ENCODE measurements at regions not wholly inside any gene's neighbourhood (a gene's known extent, or its start where the extent isn't known, plus 50 kb on each side); places are given as distances from the start of the nearest gene placed in this dataset.

DNA sequence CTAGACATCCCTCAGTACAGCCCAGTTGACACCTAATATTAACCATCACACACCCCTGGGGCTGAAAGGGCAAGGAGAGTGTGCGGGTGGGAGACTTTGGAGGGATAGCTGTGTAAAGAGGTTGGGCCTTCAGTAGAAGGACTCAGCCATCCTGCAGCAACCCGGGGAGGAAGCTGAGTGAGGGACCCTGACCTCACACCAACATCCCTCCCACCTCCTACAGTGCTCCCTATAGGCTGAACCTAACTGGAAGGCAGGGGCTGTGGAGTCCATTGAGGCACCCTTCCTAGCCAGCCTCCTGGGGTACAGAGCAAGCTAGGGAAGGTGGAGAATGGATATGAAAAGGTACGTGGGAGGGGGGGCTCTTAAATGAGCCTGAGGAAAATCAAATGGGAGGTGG lies 276.3 kb downstream of the PTTG2 start:
- Histone ChIP-seq H3K27ac (ENCODE audit: low read depth in 2 of 2, low read length in 2 of 2) (no peak overlapping the region), H3K27me3 (ENCODE audit: control insufficient read depth, insufficient read depth, low read length) (no peaks in the 10 kb centered on the region), H3K9me3 (ENCODE audit: control insufficient read depth in 2 of 3, insufficient read depth in 1 of 3, low read length in 3 of 3) (no peaks in the 10 kb centered on the region), H3K36me3 (ENCODE audit: control insufficient read depth in 2 of 3, insufficient read depth in 3 of 3, low read length in 3 of 3) (no peaks in the 10 kb centered on the region), H3K4me3 (ENCODE audit: low read length in 3 of 3) (no peak overlapping the region), H3K9ac (ENCODE audit: low read length in 3 of 3) (no peak overlapping the region), H3K4me1 (ENCODE audit: control insufficient read depth in 2 of 3, insufficient read depth in 2 of 3, low read depth in 1 of 3, low read length in 3 of 3) (no peaks in the 10 kb centered on the region)
- FAIRE-seq = no peak
- intact Hi-C loops (cut with DNase I) = no loop called here
- no peak for DNase-seq
- TF ChIP-seq, protein P1, sequence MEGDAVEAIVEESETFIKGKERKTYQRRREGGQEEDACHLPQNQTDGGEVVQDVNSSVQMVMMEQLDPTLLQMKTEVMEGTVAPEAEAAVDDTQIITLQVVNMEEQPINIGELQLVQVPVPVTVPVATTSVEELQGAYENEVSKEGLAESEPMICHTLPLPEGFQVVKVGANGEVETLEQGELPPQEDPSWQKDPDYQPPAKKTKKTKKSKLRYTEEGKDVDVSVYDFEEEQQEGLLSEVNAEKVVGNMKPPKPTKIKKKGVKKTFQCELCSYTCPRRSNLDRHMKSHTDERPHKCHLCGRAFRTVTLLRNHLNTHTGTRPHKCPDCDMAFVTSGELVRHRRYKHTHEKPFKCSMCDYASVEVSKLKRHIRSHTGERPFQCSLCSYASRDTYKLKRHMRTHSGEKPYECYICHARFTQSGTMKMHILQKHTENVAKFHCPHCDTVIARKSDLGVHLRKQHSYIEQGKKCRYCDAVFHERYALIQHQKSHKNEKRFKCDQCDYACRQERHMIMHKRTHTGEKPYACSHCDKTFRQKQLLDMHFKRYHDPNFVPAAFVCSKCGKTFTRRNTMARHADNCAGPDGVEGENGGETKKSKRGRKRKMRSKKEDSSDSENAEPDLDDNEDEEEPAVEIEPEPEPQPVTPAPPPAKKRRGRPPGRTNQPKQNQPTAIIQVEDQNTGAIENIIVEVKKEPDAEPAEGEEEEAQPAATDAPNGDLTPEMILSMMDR (IDR thresholded peaks at IDR 0.05; ENCODE audit: borderline replicate concordance, extremely low read depth, insufficient read depth) = no peak

DNA sequence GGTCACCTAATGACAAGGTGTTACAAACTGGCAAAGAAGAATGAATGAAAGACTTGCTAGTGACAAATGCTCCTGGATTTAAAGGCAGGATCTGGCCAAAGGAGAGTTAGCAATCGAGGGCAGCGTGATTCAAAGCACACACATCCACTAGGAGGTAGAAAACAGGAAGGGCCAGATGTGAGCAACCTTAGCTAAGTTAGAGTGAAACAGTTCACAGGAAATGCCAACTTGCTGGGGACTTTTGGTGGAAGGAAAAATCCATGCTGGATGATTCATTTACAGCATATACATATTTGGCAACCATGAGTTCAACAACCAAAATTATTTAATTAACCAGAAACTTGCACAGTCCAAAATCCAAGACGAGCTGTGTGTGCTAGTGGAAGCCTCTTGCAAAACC lies 276.9 kb downstream of the PTTG2 start:
- no peak for DNase-seq
- no peaks in the 10 kb centered on the region for H3K9me3 ChIP-seq (ENCODE audit: control insufficient read depth in 2 of 3, insufficient read depth in 1 of 3, low read length in 3 of 3)
- TF ChIP-seq, protein P1 (IDR thresholded peaks at IDR 0.05; ENCODE audit: borderline replicate concordance, extremely low read depth, insufficient read depth) = no peak
- H3K4me1 ChIP-seq (ENCODE audit: control insufficient read depth in 2 of 3, insufficient read depth in 2 of 3, low read depth in 1 of 3, low read length in 3 of 3) = no peaks in the 10 kb centered on the region
- H3K27ac ChIP-seq (ENCODE audit: low read depth in 2 of 2, low read length in 2 of 2) = no peak overlapping the region
- no peak overlapping the region for H3K4me3 ChIP-seq (ENCODE audit: low read length in 3 of 3)
- intact Hi-C loops (cut with DNase I) = no loop called here
- FAIRE-seq = no peak
- H3K9ac ChIP-seq (ENCODE audit: low read length in 3 of 3) = no peak overlapping the region
- no peaks in the 10 kb centered on the region for H3K36me3 ChIP-seq (ENCODE audit: control insufficient read depth in 2 of 3, insufficient read depth in 3 of 3, low read length in 3 of 3)
- no peaks in the 10 kb centered on the region for H3K27me3 ChIP-seq (ENCODE audit: control insufficient read depth, insufficient read depth, low read length)

DNA sequence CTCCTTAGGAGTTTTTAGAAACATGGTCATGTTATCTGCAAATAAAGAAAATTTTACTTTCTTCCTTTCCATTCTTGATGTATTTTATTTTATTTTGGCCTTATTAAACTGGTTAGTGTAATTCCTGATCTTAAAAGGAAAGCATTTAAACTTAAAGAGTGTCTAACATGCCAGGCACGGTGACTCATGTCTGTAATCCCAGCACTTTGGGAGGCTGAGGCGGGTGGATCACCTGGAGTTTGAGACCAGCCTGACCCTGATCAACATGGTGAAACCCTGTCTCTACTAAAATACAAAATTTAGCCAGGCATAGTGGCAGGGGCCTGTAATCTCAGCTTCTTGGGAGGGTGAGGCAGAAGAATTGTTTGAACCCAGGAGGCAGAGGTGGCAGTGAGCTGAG lies 281.3 kb downstream of the PTTG2 start:
- TF ChIP-seq, protein P1 (IDR thresholded peaks at IDR 0.05; ENCODE audit: borderline replicate concordance, extremely low read depth, insufficient read depth) = no peak
- no peaks in the 10 kb centered on the region for H3K27me3 ChIP-seq (ENCODE audit: control insufficient read depth, insufficient read depth, low read length)
- intact Hi-C loops (cut with DNase I) = no loop called here
- DNase-seq = no peak
- no peak overlapping the region for H3K4me3 ChIP-seq (ENCODE audit: low read length in 3 of 3)
- H3K36me3 ChIP-seq (ENCODE audit: control insufficient read depth in 2 of 3, insufficient read depth in 3 of 3, low read length in 3 of 3) = no peaks in the 10 kb centered on the region
- no peak overlapping the region for H3K9ac ChIP-seq (ENCODE audit: low read length in 3 of 3)
- no peaks in the 10 kb centered on the region for H3K9me3 ChIP-seq (ENCODE audit: control insufficient read depth in 2 of 3, insufficient read depth in 1 of 3, low read length in 3 of 3)
- FAIRE-seq = no peak
- no peak overlapping the region for H3K27ac ChIP-seq (ENCODE audit: low read depth in 2 of 2, low read length in 2 of 2)
- peaks cover 0 to 3% (median 0%) of the 10 kb centered on the region in 3 donors for H3K4me1 ChIP-seq (ENCODE audit: control insufficient read depth in 2 of 3, insufficient read depth in 2 of 3, low read depth in 1 of 3, low read length in 3 of 3)

DNA sequence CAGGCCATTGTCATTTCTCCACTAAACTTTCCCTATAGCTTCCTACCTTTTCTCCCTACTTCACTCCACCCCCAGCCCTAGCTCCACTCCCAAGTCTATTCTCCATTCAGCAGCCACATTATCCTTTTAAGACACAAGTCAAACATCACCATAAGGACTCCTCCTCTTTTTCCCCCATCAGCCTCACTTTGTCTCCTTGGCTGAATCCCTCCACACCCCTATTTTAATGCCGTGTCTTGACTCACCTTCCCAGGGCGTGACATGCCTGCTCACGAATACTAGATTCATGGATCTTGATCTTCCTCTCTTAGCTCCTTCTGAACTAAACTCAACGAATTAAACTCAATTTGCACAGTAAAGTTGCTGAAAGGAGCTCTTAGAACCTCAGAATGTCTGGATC lies 281.9 kb downstream of the PTTG2 start:
- no peak for FAIRE-seq
- Histone ChIP-seq H3K9ac (ENCODE audit: low read length in 3 of 3) (no peak overlapping the region), H3K9me3 (ENCODE audit: control insufficient read depth in 2 of 3, insufficient read depth in 1 of 3, low read length in 3 of 3) (no peaks in the 10 kb centered on the region), H3K4me3 (ENCODE audit: low read length in 3 of 3) (no peak overlapping the region), H3K36me3 (ENCODE audit: control insufficient read depth in 2 of 3, insufficient read depth in 3 of 3, low read length in 3 of 3) (no peaks in the 10 kb centered on the region), H3K4me1 (ENCODE audit: control insufficient read depth in 2 of 3, insufficient read depth in 2 of 3, low read depth in 1 of 3, low read length in 3 of 3) (peaks cover 0 to 3% (median 0%) of the 10 kb centered on the region in 3 donors), H3K27me3 (ENCODE audit: control insufficient read depth, insufficient read depth, low read length) (no peaks in the 10 kb centered on the region), H3K27ac (ENCODE audit: low read depth in 2 of 2, low read length in 2 of 2) (no peak overlapping the region)
- TF ChIP-seq, protein P1 (IDR thresholded peaks at IDR 0.05; ENCODE audit: borderline replicate concordance, extremely low read depth, insufficient read depth) = no peak
- no peak for DNase-seq
- intact Hi-C loops (cut with DNase I) = no loop called here

All from kidney (tissue), 13 donors.